GM19372 (cell line): ENCODE measurements at regions not wholly inside any gene's neighbourhood (a gene's known extent, or its start where the extent isn't known, plus 50 kb on each side); places are given as distances from the start of the nearest gene placed in this dataset.
"Not testable (repeated sequence)": the region's sequence is repeated elsewhere in the genome, so short reads cannot be mapped to it uniquely, and the experiment has no call there.

Experiments
- ATAC-seq: cut with Tn5 transposase; IDR thresholded peaks from one replicate; pipeline ENCODE4 v1.9.1; 2021; ENCODE audit warnings: mild to moderate bottlenecking, low read depth, moderate library complexity; ENCODE audit not compliant: unreplicated experiment

GRCh38 chr1:96865731-96866685 is 144.4 kb downstream of the PTBP2 start:
- no peak for ATAC-seq

- ATAC-seq: no peak
Observed at GRCh38 chr1:96872757-96873156, 151.2 kb downstream of the PTBP2 start.

GRCh38 chr1:96878640-96879039 is 157.1 kb downstream of the PTBP2 start:
- ATAC-seq: no peak

GRCh38 chr1:96880626-96881025 is 159.0 kb downstream of the PTBP2 start:
- ATAC-seq: no peak

- no peak for ATAC-seq
Observed at GRCh38 chr1:96882096-96882495, 160.5 kb downstream of the PTBP2 start.

GRCh38 chr1:96886474-96886873 is 164.9 kb downstream of the PTBP2 start:
- ATAC-seq: no peak

GRCh38 chr1:96887501-96887900 is 165.9 kb downstream of the PTBP2 start:
- no peak for ATAC-seq

GRCh38 chr1:96901783-96902363 is 180.3 kb downstream of the PTBP2 start:
- no peak for ATAC-seq

- ATAC-seq: no peak
Observed at GRCh38 chr1:96912248-96912647, 190.7 kb downstream of the PTBP2 start.

- ATAC-seq: not testable (repeated sequence)
Observed at GRCh38 chr1:96915701-96916100, 194.1 kb downstream of the PTBP2 start.

- no peak for ATAC-seq
Observed at GRCh38 chr1:96918406-96918805, 196.8 kb downstream of the PTBP2 start.

GRCh38 chr1:96922181-96922580 is 200.6 kb downstream of the PTBP2 start:
- ATAC-seq: no peak

GRCh38 chr1:96923753-96924152 is 202.2 kb downstream of the PTBP2 start:
- ATAC-seq: no peak

- no peak for ATAC-seq
Observed at GRCh38 chr1:96926176-96926575, 204.6 kb downstream of the PTBP2 start.

GRCh38 chr1:96927125-96927524 is 205.5 kb downstream of the PTBP2 start:
- no peak for ATAC-seq

- ATAC-seq: no peak
Observed at GRCh38 chr1:96931136-96931535, 209.6 kb downstream of the PTBP2 start.

GRCh38 chr1:96934282-96934681 is 212.7 kb downstream of the PTBP2 start:
- ATAC-seq: no peak

GRCh38 chr1:96944432-96945092 is 223.0 kb downstream of the PTBP2 start:
- ATAC-seq: no peak

GRCh38 chr1:96945509-96946084 is 224.0 kb downstream of the PTBP2 start:
- ATAC-seq: no peak

- no peak for ATAC-seq
Observed at GRCh38 chr1:96955307-96956012, 233.9 kb downstream of the PTBP2 start.
